ENCODE measurements at regions not wholly inside any gene's neighbourhood (a gene's known extent, or its start where the extent isn't known, plus 50 kb on each side); places are given as distances from the start of the nearest gene placed in this dataset.

DNA sequence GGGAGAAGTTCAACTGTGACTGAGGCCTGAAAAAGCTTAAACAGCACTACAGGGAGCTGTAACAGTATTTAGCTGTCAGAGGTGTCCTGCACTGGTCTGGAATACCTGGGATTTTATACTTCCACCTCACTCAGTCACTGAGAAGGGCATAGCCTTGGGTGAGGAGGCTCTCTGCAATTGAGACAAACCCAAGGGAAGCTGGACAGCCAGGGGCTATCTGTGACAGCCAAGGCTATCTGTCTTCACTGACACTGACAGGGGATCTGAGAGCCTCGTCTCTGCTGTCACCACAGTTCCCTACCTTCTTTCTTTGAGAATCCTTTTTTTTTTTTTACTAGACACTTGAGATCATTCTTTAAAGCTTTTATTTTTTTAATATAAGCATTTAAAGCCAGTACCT is 356.2 kb upstream of the CD180 start:
- TF ChIP-seq RFX5 (IDR thresholded peaks at IDR 0.05), result no peak
- TF ChIP-seq HOXA7 (CRISPR knock-in tag; IDR thresholded peaks at IDR 0.05), result no peak
- TF ChIP-seq, protein P1, sequence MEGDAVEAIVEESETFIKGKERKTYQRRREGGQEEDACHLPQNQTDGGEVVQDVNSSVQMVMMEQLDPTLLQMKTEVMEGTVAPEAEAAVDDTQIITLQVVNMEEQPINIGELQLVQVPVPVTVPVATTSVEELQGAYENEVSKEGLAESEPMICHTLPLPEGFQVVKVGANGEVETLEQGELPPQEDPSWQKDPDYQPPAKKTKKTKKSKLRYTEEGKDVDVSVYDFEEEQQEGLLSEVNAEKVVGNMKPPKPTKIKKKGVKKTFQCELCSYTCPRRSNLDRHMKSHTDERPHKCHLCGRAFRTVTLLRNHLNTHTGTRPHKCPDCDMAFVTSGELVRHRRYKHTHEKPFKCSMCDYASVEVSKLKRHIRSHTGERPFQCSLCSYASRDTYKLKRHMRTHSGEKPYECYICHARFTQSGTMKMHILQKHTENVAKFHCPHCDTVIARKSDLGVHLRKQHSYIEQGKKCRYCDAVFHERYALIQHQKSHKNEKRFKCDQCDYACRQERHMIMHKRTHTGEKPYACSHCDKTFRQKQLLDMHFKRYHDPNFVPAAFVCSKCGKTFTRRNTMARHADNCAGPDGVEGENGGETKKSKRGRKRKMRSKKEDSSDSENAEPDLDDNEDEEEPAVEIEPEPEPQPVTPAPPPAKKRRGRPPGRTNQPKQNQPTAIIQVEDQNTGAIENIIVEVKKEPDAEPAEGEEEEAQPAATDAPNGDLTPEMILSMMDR (IDR thresholded peaks at IDR 0.05), result no peak
- TF ChIP-seq POLR2A (IDR thresholded peaks at IDR 0.05; ENCODE audit: low read length), result no peak
- TF ChIP-seq CHD4 (IDR thresholded peaks at IDR 0.05; ENCODE audit: borderline replicate concordance), result no peak
- TF ChIP-seq, protein P2, sequence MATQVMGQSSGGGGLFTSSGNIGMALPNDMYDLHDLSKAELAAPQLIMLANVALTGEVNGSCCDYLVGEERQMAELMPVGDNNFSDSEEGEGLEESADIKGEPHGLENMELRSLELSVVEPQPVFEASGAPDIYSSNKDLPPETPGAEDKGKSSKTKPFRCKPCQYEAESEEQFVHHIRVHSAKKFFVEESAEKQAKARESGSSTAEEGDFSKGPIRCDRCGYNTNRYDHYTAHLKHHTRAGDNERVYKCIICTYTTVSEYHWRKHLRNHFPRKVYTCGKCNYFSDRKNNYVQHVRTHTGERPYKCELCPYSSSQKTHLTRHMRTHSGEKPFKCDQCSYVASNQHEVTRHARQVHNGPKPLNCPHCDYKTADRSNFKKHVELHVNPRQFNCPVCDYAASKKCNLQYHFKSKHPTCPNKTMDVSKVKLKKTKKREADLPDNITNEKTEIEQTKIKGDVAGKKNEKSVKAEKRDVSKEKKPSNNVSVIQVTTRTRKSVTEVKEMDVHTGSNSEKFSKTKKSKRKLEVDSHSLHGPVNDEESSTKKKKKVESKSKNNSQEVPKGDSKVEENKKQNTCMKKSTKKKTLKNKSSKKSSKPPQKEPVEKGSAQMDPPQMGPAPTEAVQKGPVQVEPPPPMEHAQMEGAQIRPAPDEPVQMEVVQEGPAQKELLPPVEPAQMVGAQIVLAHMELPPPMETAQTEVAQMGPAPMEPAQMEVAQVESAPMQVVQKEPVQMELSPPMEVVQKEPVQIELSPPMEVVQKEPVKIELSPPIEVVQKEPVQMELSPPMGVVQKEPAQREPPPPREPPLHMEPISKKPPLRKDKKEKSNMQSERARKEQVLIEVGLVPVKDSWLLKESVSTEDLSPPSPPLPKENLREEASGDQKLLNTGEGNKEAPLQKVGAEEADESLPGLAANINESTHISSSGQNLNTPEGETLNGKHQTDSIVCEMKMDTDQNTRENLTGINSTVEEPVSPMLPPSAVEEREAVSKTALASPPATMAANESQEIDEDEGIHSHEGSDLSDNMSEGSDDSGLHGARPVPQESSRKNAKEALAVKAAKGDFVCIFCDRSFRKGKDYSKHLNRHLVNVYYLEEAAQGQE (IDR thresholded peaks at IDR 0.05), result no peak
